NCI-H69 (cell line): ENCODE measurements at regions not wholly inside any gene's neighbourhood (a gene's known extent, or its start where the extent isn't known, plus 50 kb on each side); places are given as distances from the start of the nearest gene placed in this dataset.
"Not testable (repeated sequence)": the region's sequence is repeated elsewhere in the genome, so short reads cannot be mapped to it uniquely, and the experiment has no call there.

ENCODE experiments used
- DNase-seq: peaks from one replicate; lab custom pipeline; 2025; lab: John Stamatoyannopoulos, UW

DNA sequence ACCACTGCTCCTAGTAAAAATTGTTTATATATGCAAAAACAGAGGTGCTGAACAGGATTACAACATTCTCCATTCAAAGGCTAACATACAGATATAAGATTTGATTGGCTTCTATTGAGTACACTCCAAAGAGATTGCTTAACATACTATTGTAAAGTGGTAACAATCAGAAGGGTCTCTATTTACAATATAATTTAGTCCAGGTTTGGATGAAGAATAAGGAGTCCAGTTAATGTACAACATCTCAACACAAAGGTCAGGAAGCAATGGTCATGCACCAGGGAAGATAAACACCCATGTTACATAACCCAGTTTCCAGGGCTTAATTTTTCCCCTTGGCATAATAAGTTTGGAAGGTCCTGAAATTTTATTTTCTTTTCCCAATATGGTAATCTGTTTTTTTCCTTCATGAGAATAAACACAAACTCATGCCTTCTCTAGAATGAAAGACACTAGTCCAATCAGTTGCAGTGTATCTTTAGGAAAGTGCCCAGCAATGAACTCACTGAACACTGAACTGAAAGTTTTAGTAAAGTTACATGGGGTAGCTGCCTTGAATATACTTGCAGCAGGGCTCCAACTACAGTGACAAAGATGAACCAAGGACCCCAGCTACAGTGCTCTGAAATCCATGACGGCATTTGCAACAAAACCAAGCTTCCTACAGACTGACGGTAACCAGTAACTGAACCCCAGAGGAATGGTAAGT is 255.3 kb upstream of the GJE1 start:
- no peak for DNase-seq

- DNase-seq = no peak
Measured at GRCh38 chr6:141874930-141875602, 257.7 kb upstream of the GJE1 start.

- DNase-seq = not testable (repeated sequence)
Measured at GRCh38 chr6:141869509-141869908, 263.2 kb upstream of the GJE1 start.

- DNase-seq = no peak
Measured at GRCh38 chr6:141867767-141868166, 265.0 kb upstream of the GJE1 start.

- no peak for DNase-seq
Measured at GRCh38 chr6:141866731-141867497, 265.8 kb upstream of the GJE1 start.

DNA sequence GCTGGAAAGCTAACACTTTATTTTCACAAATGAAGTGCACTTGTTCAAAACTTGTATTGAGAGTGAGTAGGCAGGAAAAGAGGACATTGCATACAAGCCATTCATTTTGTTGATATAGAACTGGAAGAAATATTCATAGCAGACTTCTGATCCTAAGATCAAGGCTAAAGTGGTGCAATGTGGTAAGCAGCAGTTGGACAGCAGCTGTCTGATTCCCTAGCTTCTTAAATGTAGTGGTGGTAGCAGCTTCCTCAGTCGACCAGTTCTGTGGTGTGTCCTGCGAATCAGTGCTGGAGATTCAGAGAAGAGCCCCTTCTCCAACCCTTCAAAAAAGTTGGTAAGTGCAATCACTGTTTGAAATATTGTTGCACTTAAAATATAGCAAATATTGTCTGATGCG is 281.7 kb upstream of the GJE1 start:
- no peak for DNase-seq

GRCh38 chr6:141848029-141848890 is 284.5 kb upstream of the GJE1 start:
- DNase-seq = no peak

DNA sequence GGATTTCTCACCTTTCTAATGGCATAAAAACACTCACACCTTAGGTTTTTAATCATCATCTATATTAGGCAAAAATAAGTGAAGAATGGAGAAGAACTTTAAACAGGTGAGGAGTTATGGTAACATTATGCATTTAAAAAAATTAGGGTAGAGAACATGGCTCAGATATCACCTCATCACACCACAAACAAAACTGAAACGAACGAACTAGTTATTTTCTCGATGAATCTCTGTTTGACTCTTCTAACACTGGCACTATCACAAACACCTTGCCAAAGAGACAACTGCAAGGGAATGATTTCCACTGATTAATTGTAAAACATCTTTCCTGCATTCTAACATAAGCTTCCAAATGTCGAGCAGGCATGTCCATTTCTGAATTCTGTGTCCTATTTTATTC is 286.1 kb upstream of the GJE1 start:
- DNase-seq = no peak

GRCh38 chr6:141843178-141843834 is 289.4 kb upstream of the GJE1 start:
- no peak for DNase-seq

GRCh38 chr6:141833001-141833655 is 299.6 kb upstream of the GJE1 start:
- DNase-seq = no peak

DNA sequence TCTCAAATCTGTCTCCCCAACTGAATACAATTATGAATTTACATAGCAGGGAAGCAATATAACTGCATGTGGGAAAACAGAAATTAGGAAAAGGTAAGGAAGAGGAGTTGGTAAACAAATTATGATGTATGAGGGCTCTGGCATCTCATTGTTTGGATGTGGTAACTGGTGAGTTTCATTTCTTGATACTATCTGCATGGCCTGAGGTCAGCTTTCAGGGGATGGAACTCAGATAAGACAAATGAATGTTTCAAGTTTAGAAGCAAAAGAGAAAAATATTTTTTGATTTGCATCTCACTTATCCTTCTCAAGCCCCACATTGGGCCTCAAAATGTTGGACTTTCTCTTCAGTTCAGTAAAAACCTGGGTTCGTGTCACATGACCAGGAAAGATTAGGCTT is 302.2 kb upstream of the GJE1 start:
- no peak for DNase-seq

DNA sequence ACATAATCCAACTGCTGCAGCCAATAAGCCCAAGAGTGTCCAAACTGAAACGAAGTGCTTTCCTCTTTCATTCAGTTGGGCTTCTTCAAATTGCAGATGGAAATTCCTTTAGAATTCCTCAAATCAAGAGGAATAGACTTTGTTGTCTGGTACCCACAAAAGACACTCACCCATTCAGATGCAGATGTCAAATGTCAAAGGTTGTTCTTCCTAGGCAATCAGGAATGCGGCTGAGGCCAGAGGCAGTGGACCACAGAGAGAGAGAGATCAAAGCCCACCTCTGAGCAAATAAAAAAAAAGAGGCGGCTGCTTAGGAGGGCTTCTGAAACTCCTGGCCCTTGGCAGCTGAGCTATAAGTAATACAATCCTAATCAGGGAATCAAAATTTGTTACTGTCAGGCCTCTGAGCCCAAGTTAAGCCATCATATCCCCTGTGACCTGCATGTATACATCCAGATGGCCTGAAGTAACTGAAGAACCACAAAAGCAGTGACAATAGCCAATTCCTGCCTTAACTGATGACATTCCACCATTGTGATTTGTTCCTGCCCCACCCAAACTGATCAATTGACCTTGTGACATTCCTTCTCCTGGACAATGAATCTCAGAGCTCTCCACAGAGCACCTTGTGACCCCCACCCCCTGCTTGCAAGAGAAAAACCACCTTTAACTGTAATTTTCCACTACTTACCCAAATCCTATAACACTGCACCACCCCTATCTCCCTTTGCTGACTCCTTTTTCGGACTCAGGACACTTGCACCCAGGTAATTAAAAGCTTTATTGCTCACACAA is 303.0 kb upstream of the GJE1 start:
- no peak for DNase-seq

- DNase-seq = no peak
Measured at GRCh38 chr6:141824350-141824749, 308.4 kb upstream of the GJE1 start.

GRCh38 chr6:141815039-141815438 is 317.7 kb upstream of the GJE1 start:
- not testable (repeated sequence) for DNase-seq

DNA sequence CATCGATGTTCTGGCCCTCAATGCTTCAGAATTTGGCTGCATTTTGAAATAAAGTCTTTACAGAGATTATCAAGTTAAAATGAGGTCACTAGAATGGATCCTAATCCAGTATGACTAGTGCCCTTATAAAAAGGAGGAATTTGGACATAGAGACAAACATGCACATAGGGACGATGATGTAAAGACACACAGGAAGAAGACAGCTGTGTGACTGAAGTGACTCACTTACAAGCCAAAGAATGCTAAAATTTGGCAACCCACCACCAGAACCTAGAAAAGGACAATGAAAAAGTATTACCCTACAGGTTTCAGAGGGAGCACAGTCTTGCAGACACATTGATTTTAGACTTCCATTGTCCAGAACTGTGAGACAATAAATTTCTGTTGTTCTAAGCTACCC is 322.8 kb upstream of the GJE1 start:
- DNase-seq = no peak

GRCh38 chr6:141808662-141809061 is 324.1 kb upstream of the GJE1 start:
- no peak for DNase-seq

DNA sequence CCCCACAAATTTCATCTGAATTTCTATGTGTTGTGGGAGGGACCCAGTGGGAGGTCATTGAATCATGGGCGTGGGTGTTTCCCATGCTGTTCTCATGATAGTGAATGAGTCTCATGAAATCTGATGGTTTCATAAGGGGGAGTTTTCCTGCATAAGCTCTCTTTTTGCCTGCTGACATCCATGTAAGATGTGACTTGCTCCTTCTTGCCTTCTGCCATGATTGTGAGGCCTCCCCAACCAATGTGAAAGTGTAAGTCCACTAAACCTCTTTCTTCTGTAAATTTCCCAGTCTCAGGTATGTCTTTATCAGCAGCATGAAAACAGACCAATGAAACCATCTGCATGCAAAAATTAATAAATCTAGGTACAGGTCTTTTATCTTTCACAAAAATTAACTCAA is 331.8 kb upstream of the GJE1 start:
- DNase-seq = not testable (repeated sequence)

DNA sequence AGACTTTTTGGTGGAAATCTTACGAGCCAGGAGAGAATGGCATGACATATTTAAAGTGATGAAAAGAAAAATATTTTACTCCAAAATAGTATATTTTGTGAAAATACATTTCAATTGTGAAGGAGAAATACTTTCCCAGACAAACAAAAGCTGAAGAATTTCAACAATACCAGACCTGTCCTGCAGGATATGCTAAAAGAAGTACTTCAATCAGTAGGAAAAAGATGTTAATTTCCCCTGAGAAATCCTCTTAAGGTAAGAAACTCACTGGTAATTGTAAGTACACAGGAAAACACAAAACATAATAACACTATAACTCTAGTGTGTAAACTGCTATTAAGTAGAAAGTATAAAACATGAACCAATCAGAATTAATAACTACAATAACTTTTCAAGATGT is 341.8 kb upstream of the GJE1 start:
- DNase-seq = no peak

DNA sequence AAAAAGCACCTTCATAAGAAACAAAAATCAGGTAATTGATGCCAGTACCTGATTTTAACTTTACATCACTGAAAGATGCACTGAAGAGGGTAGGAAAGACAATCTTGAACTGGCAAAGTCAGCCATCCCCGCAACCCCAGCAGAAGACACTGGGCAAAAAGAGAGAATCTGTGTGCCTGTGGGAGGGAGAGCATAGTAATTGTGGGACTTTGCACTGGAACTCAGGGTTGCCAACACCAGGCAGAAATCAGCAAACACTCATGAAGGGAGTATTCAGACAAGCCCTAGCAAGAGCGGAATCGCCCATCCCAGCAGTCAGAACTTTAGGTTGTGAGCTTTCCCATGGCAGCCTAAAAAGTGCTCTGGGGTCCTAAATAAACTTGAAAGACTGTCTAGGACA is 344.6 kb upstream of the GJE1 start:
- no peak for DNase-seq

DNA sequence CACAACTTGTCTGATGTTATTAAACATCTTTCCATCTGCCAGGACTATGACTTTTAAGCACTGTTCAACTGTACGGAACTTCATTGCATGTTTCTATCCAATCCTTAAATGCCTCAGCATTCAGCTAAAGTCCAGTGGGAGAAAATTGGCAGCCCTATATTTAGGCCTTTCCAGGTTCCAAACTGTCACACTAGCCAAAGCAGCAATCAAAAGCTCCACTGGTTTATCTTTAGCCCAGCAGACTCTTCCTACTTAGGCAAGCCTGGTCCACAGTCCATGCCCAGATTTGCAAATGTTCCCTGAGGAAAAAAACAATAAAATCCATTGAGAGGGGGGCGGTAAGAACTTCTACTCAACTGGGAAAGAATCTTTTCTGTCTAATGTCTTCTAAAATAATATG is 349.1 kb upstream of the GJE1 start:
- no peak for DNase-seq
